ENCODE measurements at regions not wholly inside any gene's neighbourhood (a gene's known extent, or its start where the extent isn't known, plus 50 kb on each side); places are given as distances from the start of the nearest gene placed in this dataset.

DNA sequence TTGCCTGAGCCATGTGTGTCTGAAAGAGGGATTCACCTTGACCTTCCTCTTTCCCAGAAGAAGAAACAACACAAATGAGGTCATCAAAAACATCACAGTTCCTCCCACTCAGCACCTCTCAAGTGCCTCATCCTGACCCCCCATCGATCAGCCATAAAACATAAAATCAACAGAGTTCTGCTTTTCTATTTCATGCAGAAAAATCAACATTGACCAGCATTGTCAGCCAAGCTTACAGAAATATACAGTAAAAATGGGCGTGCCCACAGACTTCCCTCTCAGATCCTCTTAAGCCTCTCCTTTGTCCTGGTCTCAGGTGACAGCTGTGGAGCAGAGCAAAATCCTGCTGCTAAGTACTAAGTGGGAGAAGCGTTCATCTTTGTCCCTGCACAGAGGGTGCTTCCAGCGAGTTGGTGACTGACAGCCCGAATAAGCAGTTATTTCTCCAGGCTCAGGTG is 213.3 kb downstream of the OLFM4 start:
- TF ChIP-seq CTCF (IDR thresholded peaks at IDR 0.05; ENCODE audit: extremely low read depth, missing control alignments): no peak
- DNase-seq (ENCODE audit: low spot score): no peak

DNA sequence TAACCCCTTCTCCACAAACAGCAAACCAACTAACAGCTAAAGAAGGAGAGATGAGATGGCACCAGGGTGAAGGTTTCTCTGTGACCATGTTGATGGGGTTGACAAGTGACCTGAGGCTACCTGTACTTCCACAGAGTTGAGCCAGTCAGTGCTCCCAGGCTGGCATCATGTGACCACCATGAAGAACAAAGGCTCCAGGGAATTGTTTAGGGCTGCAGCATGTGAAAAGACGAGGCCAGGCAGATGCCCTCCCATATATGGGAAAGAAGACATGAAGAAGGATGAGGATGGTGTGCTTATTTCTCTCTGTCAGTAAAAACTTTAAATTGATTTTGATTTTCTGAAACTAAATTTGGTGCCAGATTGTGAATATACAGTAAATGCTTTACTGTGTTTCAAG is 220.6 kb downstream of the OLFM4 start:
- DNase-seq (ENCODE audit: low spot score): no peak
- no peak for TF ChIP-seq CTCF (IDR thresholded peaks at IDR 0.05; ENCODE audit: extremely low read depth, missing control alignments)

DNA sequence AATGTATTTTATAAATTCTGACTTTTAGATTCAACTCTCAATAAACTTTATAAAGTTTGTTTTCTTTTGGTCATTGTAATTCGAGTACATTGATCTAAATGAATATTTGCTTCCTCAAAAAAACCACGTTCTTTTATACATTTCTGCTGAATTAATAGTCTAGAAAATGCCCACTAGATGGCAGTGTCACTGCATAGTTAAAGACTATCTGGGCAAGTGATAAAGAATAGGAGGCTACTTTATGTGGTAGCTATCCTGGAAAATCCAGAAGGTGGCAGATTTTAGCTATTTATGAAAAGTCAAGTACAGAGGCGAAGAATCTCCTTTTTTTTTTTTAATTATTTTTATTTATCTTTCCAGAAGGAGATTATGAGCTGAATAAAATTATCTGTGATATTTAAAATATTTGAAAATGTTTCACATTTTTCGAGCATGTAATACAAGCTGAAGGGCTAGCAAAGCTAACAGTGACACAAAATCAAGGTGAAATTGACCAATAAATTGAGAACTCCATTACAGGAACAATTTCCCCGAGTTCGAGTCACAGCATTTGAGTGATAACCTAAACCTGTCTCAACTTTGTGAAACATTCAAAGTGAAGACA is 221.8 kb downstream of the OLFM4 start:
- peak; percentile 46 for TF ChIP-seq CTCF (IDR thresholded peaks at IDR 0.05; ENCODE audit: extremely low read depth, missing control alignments)
- DNase-seq (ENCODE audit: low spot score): peak; percentile 33

DNA sequence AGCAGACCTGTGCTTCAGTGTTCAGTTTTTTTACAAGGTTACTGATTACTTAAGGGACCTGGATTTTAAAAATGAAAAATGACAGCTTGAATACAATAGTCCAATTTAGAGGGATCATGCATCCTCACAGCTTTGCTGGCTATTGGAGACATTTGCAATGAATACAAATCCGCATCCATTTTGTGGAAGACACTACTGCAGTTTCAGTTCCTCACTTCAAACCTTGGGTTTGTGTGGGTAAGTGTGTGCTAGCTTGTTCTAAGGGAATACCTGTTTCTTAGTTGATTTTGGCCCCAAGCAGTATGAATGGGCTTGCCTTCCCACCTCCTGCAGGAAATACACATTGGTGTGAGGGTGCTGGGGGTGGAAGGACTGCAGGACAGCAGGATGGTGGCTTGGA is 222.4 kb downstream of the OLFM4 start:
- no peak for TF ChIP-seq CTCF (IDR thresholded peaks at IDR 0.05; ENCODE audit: extremely low read depth, missing control alignments)

DNA sequence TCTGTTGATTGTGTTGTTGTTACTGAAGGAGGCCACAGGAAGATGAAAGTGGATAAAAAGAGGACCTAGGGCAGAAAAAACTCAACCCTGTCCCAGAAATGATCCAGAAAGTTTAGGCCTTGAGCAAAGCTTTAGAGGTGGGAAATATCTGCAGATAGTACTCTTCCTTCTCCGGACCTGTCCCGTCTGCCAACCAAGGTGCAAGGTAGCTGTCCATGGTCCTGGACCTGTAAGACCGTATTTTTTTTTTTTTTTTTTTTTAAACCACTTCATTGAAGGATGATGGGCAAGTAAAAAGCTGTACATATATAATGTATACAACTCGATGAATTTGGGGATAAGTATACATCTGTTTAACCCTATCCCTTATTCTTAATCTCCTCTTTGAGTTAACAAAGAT is 225.9 kb downstream of the OLFM4 start:
- no peak for DNase-seq (ENCODE audit: low spot score)
- no peak for TF ChIP-seq CTCF (IDR thresholded peaks at IDR 0.05; ENCODE audit: extremely low read depth, missing control alignments)

More for the DNA sequence above, 222.4 kb downstream of the OLFM4 start:
- no peak for DNase-seq (ENCODE audit: low spot score)

GRCh38 chr13:53255795-53256194 is 227.2 kb downstream of the OLFM4 start:
- DNase-seq (ENCODE audit: low spot score): no peak
- TF ChIP-seq CTCF (IDR thresholded peaks at IDR 0.05; ENCODE audit: extremely low read depth, missing control alignments): no peak

- TF ChIP-seq CTCF (IDR thresholded peaks at IDR 0.05; ENCODE audit: extremely low read depth, missing control alignments): no peak
- DNase-seq (ENCODE audit: low spot score): no peak
These were observed 232.0 kb downstream of the OLFM4 start for GRCh38 chr13:53260594-53260993.
